ENCODE measurements at regions not wholly inside any gene's neighbourhood (a gene's known extent, or its start where the extent isn't known, plus 50 kb on each side); places are given as distances from the start of the nearest gene placed in this dataset.
A peak's percentile ranks its signal among the peaks of the same experiment; 100 is the strongest.

DNA sequence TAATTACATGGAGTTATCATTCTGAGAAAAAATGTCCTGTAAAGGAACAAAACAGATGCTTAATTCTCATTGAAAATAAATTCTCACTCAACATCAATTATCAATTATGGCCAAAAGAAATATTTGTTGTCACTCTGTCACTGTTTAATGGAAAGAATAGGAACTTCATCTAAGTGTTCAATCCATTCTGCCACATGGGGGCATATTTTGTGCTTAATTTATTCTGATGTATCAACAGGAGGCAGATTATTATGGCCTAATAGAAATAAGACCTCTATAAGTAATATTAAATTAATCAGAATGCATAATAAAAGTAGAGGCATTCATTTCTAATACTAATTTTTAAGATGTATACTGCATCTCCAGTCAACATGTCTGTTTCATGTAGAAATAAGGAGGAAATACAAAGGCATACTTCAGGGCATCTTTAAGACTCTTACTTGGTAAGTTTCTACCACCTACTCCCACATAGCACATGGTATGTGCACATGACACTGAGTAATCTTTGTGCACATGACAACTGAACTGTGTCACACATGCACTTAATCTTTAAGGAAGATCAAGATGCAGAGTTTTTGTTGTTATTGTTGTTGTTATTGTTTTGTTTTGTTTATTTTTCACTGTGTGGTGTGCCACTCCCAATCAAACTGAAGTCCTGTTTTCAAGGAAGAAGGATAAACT is 420.4 kb upstream of the SEMA3A start:
- DNase-seq (ENCODE audit: low spot score in 2 of 2) = no peak
- no peak overlapping the region for H3K4me3 ChIP-seq
- TF ChIP-seq EP300 (IDR thresholded peaks at IDR 0.05) = no peak
- no peak for TF ChIP-seq POLR2A (IDR thresholded peaks at IDR 0.05)
- TF ChIP-seq, protein P1, sequence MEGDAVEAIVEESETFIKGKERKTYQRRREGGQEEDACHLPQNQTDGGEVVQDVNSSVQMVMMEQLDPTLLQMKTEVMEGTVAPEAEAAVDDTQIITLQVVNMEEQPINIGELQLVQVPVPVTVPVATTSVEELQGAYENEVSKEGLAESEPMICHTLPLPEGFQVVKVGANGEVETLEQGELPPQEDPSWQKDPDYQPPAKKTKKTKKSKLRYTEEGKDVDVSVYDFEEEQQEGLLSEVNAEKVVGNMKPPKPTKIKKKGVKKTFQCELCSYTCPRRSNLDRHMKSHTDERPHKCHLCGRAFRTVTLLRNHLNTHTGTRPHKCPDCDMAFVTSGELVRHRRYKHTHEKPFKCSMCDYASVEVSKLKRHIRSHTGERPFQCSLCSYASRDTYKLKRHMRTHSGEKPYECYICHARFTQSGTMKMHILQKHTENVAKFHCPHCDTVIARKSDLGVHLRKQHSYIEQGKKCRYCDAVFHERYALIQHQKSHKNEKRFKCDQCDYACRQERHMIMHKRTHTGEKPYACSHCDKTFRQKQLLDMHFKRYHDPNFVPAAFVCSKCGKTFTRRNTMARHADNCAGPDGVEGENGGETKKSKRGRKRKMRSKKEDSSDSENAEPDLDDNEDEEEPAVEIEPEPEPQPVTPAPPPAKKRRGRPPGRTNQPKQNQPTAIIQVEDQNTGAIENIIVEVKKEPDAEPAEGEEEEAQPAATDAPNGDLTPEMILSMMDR (IDR thresholded peaks at IDR 0.05) = peak in 2 of 5 experiments; percentile 7 to 11
- no peaks in the 10 kb centered on the region for H3K9me3 ChIP-seq
- H3K27ac ChIP-seq = no peak overlapping the region
- no peaks in the 10 kb centered on the region for H3K36me3 ChIP-seq
- no peaks in the 10 kb centered on the region for H3K4me1 ChIP-seq
- no peaks in the 10 kb centered on the region for H3K27me3 ChIP-seq

DNA sequence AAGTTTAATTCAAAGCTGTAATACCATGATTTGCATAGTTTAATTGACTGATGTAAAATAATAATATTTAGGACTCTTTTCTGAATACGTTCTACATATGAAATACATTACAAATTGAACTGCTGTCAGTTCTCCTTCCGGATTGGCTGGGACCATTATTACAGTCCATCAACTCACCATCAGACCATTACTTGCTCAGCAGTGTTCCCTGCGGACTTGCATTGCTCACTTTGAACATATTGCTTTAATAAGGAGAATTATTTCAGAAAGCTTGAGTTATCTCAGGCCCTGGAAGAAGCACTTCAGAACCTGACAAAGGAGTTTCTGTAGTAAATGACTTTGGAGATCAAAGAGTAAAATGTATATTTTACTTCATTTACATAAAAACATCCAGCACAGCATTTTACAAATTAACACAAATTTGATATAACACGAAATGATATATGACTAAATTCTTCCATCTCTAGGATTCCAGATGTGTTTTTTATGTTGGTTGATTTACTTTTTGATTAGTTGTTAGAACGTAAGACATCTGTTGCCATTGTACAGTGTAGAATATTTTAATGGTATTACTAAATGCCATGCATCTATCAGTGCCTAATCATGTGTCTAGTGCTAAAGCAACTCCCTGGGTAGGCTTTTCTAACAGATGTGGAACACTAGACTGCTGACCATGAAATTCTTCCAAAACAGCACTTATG is 418.5 kb upstream of the SEMA3A start:
- Histone ChIP-seq H3K4me1 (no peaks in the 10 kb centered on the region), H3K27ac (no peak overlapping the region), H3K9me3 (no peaks in the 10 kb centered on the region), H3K4me3 (no peak overlapping the region), H3K27me3 (no peaks in the 10 kb centered on the region), H3K36me3 (no peaks in the 10 kb centered on the region)
- TF ChIP-seq POLR2A (IDR thresholded peaks at IDR 0.05) (no peak), EP300 (IDR thresholded peaks at IDR 0.05) (no peak)
- TF ChIP-seq, protein P1 (IDR thresholded peaks at IDR 0.05) = no peak
- 75 to 80% methylated on average over 5 of the region's 5 CpGs for WGBS, 2 donors
- DNase-seq (ENCODE audit: low spot score in 2 of 2) = no peak

DNA sequence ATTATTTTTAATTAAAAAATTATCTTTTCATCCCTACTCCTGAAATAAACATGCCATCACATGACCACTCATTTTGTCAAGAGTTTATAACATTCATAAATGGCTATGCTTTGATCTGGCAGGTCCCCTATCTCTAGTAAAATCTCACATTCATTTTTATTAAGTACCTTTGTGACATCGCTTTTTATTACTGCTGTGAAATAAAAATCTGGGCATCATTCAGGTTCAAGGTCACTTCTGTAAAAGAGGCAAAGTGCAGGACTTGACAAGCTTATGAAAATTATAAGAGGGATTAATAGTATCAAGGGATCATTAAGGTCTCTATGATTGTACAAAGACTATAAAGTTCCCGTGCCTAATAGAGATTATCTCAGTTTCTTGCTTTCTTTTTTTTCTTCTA is 416.8 kb upstream of the SEMA3A start:
- DNase-seq (ENCODE audit: low spot score in 2 of 2) = no peak
- no peaks in the 10 kb centered on the region for H3K27me3 ChIP-seq
- H3K27ac ChIP-seq = no peak overlapping the region
- 62 to 63% methylated on average over 2 of the region's 2 CpGs for WGBS, 2 donors
- H3K9me3 ChIP-seq = no peaks in the 10 kb centered on the region
- H3K4me3 ChIP-seq = no peak overlapping the region
- TF ChIP-seq EP300 (IDR thresholded peaks at IDR 0.05) (no peak), POLR2A (IDR thresholded peaks at IDR 0.05) (no peak)
- TF ChIP-seq, protein P1 (IDR thresholded peaks at IDR 0.05) = no peak
- no peaks in the 10 kb centered on the region for H3K4me1 ChIP-seq
- no peaks in the 10 kb centered on the region for H3K36me3 ChIP-seq

DNA sequence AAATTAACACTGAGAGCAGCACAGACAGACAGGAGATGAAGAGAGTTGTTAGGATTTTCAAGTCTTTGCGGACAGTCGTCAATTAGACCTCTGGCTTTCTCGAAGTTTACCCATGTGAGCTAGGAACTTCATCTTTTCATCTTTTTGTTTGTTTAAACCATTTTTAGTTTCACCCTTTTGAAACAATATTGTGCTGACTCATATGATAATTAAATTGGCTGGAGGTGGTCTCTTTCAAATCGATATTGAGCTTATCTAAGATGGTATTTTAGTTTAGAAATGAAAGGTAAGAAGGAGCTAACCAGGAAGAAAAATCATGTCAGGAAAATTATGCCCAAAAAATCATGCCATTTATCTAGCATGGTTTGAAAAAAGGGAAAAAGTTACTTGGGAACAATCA is 415.8 kb upstream of the SEMA3A start:
- no peak for DNase-seq (ENCODE audit: low spot score in 2 of 2)
- 88 to 96% methylated on average over 4 of the region's 4 CpGs for WGBS, 2 donors
- Histone ChIP-seq H3K27me3 (no peaks in the 10 kb centered on the region), H3K4me3 (no peak overlapping the region), H3K36me3 (no peaks in the 10 kb centered on the region), H3K9me3 (no peaks in the 10 kb centered on the region), H3K27ac (no peak overlapping the region), H3K4me1 (no peaks in the 10 kb centered on the region)
- no peak for TF ChIP-seq POLR2A (IDR thresholded peaks at IDR 0.05)
- no peak for TF ChIP-seq EP300 (IDR thresholded peaks at IDR 0.05)
- TF ChIP-seq, protein P1 (IDR thresholded peaks at IDR 0.05) = no peak

DNA sequence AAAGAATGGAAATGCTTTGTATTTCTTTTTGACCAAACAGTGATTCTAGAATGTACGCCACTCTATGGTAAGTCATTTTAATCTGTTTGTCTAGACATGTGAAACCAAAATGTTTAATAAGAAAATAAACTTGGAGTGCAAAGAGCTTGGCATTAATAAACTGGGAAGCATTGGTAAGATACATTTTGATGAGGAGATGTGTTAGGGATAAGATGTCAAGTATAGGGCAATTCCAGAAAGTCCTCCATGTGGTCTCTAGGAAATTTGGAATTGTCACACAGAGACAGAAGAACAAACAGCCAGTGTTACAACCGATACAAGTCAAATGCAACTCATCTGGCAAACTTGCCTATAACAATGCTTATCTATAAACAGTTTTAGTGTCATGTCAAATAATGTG is 410.7 kb upstream of the SEMA3A start:
- H3K9me3 ChIP-seq = peaks cover 0 to 9% (median 0%) of the 10 kb centered on the region in 4 donors
- H3K27me3 ChIP-seq = no peaks in the 10 kb centered on the region
- TF ChIP-seq EP300 (IDR thresholded peaks at IDR 0.05) = no peak
- TF ChIP-seq POLR2A (IDR thresholded peaks at IDR 0.05) = no peak
- TF ChIP-seq, protein P1 (IDR thresholded peaks at IDR 0.05) = no peak
- H3K27ac ChIP-seq = no peak overlapping the region
- 77 to 78% methylated on average over 2 of the region's 2 CpGs for WGBS, 2 donors
- H3K4me1 ChIP-seq = no peaks in the 10 kb centered on the region
- no peak for DNase-seq (ENCODE audit: low spot score in 2 of 2)
- no peaks in the 10 kb centered on the region for H3K36me3 ChIP-seq
- H3K4me3 ChIP-seq = no peak overlapping the region

All from tibial nerve (tissue), 4 donors.